HG02571 (cell line): ENCODE measurements at regions not wholly inside any gene's neighbourhood (a gene's known extent, or its start where the extent isn't known, plus 50 kb on each side); places are given as distances from the start of the nearest gene placed in this dataset.

ENCODE experiments used
- ATAC-seq: cut with Tn5 transposase; IDR thresholded peaks from one replicate; pipeline ENCODE4 v1.9.1; 2021; ENCODE audit warnings: mild to moderate bottlenecking, moderate library complexity; ENCODE audit not compliant: unreplicated experiment

GRCh38 chr1:34686531-34686930 is 68.3 kb upstream of the GJB5 start:
- ATAC-seq = no peak

- no peak for ATAC-seq
Measured at GRCh38 chr1:34688006-34688741, 66.7 kb upstream of the GJB5 start.

- ATAC-seq = no peak
Measured at GRCh38 chr1:34690269-34690668, 64.6 kb upstream of the GJB5 start.

- ATAC-seq = no peak
Measured at GRCh38 chr1:34693081-34693480, 61.8 kb upstream of the GJB5 start.

GRCh38 chr1:34694383-34694782 is 60.5 kb upstream of the GJB5 start:
- ATAC-seq = no peak

- no peak for ATAC-seq
Measured at GRCh38 chr1:34695580-34695979, 59.3 kb upstream of the GJB5 start.

- no peak for ATAC-seq
Measured at GRCh38 chr1:34696230-34696629, 58.6 kb upstream of the GJB5 start.

GRCh38 chr1:34696981-34697380 is 57.9 kb upstream of the GJB5 start:
- ATAC-seq = no peak

GRCh38 chr1:34697818-34698217 is 57.0 kb upstream of the GJB5 start:
- no peak for ATAC-seq

GRCh38 chr1:34701326-34702060 is 53.4 kb upstream of the GJB5 start:
- no peak for ATAC-seq
